Parathyroid adenoma (tissue), 2 donors: ENCODE measurements at regions not wholly inside any gene's neighbourhood (a gene's known extent, or its start where the extent isn't known, plus 50 kb on each side); places are given as distances from the start of the nearest gene placed in this dataset.

Experiments
- H2AFZ ChIP-seq: fragments of 300-600 bp; sonication (generic); one replicate; pipeline ENCODE4 v1.7.0; 2017; ENCODE audit warnings: antibody characterized with exemption, mild to moderate bottlenecking
- H3K27ac ChIP-seq: fragments of 300-600 bp; sonication (generic); one replicate; pipeline ENCODE4 v1.7.0; 2017
- H3K27me3 ChIP-seq: fragments of 300-600 bp; sonication (generic); one replicate; pipeline ENCODE4 v1.7.0; 2017; ENCODE audit warnings: low read length; ENCODE audit not compliant: control insufficient read depth, insufficient read depth
- H3K36me3 ChIP-seq: fragments of 300-600 bp; sonication (generic); one replicate; pipeline ENCODE4 v1.7.0; 2017; ENCODE audit warnings: low read length; ENCODE audit not compliant: control insufficient read depth, insufficient read depth
- H3K4me1 ChIP-seq: fragments of 300-600 bp; sonication (generic); one replicate; pipeline ENCODE4 v1.7.0; 2017; ENCODE audit warnings: control low read depth
- H3K4me2 ChIP-seq: fragments of 300-600 bp; sonication (generic); one replicate; pipeline ENCODE4 v1.7.0; 2017; ENCODE audit warnings: low read length
- H3K4me3 ChIP-seq: fragments of 300-600 bp; sonication (generic); one replicate; pipeline ENCODE4 v1.7.0; 2017; ENCODE audit warnings: low read depth, low read length
- H3K79me2 ChIP-seq: fragments of 300-600 bp; sonication (generic); one replicate; pipeline ENCODE4 v1.7.0; 2017; ENCODE audit warnings: control low read depth
- H3K9ac ChIP-seq: fragments of 300-600 bp; sonication (generic); one replicate; pipeline ENCODE4 v1.7.0; 2017; ENCODE audit warnings: mild to moderate bottlenecking
- H3K9me3 ChIP-seq: fragments of 300-600 bp; sonication (generic); one replicate; pipeline ENCODE4 v1.7.0; 2017; ENCODE audit warnings: low read length; ENCODE audit not compliant: control insufficient read depth
- TF ChIP-seq, protein P1 (sequence below): fragments of 300-600 bp; sonication (generic); IDR thresholded peaks from one replicate; pipeline ENCODE4 v1.7.0; 2017; ENCODE audit warnings: antibody characterized with exemption, mild to moderate bottlenecking
- donor health status: primary hyperparathyroidism.

DNA sequence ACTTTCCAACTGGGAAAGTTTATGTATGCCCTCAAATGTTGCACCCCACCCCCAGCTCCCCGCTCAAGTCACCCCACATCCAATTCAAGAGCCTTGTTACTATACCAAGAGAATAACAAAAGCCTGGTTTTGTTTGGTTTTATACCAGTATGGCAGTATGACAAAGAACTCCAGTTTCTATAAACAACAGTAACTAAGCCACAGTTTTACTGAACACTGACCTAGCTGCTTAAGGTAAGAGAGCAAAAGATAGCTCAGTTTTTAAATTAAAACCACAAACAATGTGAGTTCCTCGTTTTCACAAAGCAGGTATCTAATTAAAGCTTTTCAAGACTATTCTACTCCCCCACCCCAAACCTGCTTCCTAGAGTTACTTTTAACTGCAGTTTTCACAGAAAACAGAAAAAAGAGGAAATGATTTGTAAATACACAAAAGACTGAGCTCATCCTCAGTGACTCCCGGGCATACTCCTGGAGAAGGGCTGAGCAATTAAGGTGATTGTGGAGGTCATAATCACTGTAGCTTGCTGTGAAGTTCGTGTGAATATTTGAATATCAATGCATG is 59.3 kb upstream of the LHX8 start:
- Histone ChIP-seq H3K4me1 (no peaks in the 10 kb centered on the region), H3K9ac (no peak overlapping the region), H3K27me3 (no peaks in the 10 kb centered on the region), H3K4me2 (no peak overlapping the region), H3K79me2 (no peaks in the 10 kb centered on the region), H3K27ac (no peak overlapping the region), H3K9me3 (no peaks in the 10 kb centered on the region), H2AFZ (no peak overlapping the region), H3K36me3 (no peaks in the 10 kb centered on the region), H3K4me3 (no peak overlapping the region)
- TF ChIP-seq, protein P1, sequence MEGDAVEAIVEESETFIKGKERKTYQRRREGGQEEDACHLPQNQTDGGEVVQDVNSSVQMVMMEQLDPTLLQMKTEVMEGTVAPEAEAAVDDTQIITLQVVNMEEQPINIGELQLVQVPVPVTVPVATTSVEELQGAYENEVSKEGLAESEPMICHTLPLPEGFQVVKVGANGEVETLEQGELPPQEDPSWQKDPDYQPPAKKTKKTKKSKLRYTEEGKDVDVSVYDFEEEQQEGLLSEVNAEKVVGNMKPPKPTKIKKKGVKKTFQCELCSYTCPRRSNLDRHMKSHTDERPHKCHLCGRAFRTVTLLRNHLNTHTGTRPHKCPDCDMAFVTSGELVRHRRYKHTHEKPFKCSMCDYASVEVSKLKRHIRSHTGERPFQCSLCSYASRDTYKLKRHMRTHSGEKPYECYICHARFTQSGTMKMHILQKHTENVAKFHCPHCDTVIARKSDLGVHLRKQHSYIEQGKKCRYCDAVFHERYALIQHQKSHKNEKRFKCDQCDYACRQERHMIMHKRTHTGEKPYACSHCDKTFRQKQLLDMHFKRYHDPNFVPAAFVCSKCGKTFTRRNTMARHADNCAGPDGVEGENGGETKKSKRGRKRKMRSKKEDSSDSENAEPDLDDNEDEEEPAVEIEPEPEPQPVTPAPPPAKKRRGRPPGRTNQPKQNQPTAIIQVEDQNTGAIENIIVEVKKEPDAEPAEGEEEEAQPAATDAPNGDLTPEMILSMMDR, result no peak

DNA sequence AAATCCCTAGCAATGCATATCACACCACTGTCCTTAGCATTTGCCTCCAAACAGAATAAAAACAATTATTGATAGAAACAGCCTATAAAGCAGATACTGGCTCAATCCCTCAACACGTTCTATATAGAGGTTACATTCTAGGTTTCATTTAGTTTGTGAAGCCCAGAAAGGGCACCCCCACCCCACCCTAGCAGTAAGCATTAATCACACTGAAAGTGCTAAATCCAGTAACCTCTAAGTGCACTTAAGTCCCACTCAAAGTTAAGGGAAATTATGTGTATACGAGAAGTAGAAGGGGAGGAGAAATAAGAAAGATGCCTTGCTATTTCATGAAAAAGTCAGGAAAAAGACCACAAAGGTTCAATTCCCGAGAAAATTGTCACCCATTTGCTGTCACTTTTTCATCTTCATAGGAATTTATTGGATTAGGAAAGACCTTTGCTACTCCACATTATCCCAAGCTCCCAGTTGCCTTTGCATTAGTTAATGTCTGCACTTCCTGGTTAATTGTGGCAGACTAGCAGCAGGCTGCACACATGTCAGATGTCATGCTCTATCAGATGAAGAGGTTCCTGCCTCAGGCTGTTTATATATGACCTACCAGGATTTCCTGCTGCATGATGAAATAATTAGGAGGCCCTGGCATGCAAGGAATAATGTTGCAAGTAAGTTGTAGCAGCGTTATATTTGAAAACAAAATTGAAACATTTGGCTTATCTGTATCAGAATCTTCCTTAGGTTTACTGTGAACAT is 54.5 kb upstream of the LHX8 start:
- H2AFZ ChIP-seq, result no peak overlapping the region
- no peak overlapping the region for H3K4me3 ChIP-seq
- no peak overlapping the region for H3K9ac ChIP-seq
- no peaks in the 10 kb centered on the region for H3K79me2 ChIP-seq
- no peaks in the 10 kb centered on the region for H3K36me3 ChIP-seq
- no peak overlapping the region for H3K27ac ChIP-seq
- no peaks in the 10 kb centered on the region for H3K9me3 ChIP-seq
- TF ChIP-seq, protein P1, result no peak
- no peaks in the 10 kb centered on the region for H3K27me3 ChIP-seq
- H3K4me2 ChIP-seq, result no peak overlapping the region
- H3K4me1 ChIP-seq, result no peaks in the 10 kb centered on the region

DNA sequence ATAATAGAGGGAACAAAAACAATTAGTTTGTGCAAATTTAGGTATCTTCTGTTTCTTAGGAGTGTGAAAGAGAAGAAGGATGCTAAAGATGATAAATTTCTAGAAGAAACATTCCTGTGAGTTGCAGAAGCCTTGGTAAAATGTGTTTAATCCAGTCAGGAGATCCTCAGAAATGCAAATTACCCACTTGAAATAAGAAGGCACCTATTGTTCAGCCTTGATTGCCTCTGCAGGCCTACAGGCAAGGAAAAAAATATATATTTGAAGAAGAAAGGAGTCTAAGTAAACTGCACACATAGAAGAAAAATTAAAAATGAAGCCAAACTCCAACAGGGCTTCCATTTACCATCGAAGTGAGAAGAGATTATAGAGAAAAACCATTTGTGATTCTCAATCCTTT is 51.0 kb upstream of the LHX8 start:
- no peak overlapping the region for H3K9ac ChIP-seq
- no peaks in the 10 kb centered on the region for H3K4me1 ChIP-seq
- no peak overlapping the region for H3K4me3 ChIP-seq
- no peak overlapping the region for H2AFZ ChIP-seq
- no peaks in the 10 kb centered on the region for H3K9me3 ChIP-seq
- no peak overlapping the region for H3K27ac ChIP-seq
- H3K79me2 ChIP-seq, result no peaks in the 10 kb centered on the region
- no peaks in the 10 kb centered on the region for H3K27me3 ChIP-seq
- TF ChIP-seq, protein P1, result no peak
- no peaks in the 10 kb centered on the region for H3K36me3 ChIP-seq
- no peak overlapping the region for H3K4me2 ChIP-seq

DNA sequence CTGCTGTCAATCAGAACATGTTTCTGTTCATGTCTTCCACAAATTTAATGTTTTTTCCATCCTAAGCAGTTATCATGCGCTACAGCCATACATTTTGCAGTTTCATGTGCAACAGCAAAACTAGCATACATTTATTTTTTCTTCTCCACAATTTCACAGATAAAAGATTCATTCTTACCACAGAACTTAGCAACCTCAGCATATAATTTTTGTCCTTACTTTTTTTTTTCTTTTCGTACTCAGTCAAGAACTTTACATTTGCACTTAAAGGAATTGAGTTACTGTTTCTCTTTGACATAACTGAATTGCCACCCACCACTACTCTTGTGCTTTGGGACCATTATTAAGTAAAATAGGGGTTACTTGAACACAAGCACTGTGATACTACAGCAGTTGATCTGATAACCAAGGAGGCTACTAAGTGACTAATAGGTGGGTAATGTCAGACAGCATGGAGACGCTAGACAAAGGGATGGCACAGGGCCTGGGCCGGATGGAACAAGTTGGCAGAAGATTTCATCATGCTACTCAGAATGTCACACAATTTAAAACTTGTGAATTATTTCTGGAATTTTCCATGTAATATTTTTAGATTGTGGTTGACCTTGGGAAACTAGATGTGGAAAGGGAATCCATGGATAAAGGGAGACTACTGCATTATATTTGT is 50.2 kb upstream of the LHX8 start:
- Histone ChIP-seq H3K27me3 (no peaks in the 10 kb centered on the region), H3K79me2 (no peaks in the 10 kb centered on the region), H3K4me2 (no peak overlapping the region), H3K36me3 (no peaks in the 10 kb centered on the region), H3K4me3 (no peak overlapping the region), H3K4me1 (no peaks in the 10 kb centered on the region), H3K9ac (no peak overlapping the region), H3K27ac (no peak overlapping the region), H3K9me3 (no peaks in the 10 kb centered on the region), H2AFZ (no peak overlapping the region)
- TF ChIP-seq, protein P1, result no peak
